Esophagus squamous epithelium (tissue), 4 donors: ENCODE measurements at regions not wholly inside any gene's neighbourhood (a gene's known extent, or its start where the extent isn't known, plus 50 kb on each side); places are given as distances from the start of the nearest gene placed in this dataset.

Experiments used
- POLR2A ChIP-seq, 4 donors: fragments of 450-650 bp; IDR thresholded peaks; one replicate each; pipeline ENCODE4 v1.6.1; 2017; ENCODE audit warnings: antibody characterized with exemption in 4 of 4, mild to moderate bottlenecking in 4 of 4, moderate library complexity in 3 of 4
- TF ChIP-seq, protein P1 (sequence below), 6 experiments: fragments of 450-650 bp in 4 of 6; fragments of 200-600 bp in 2 of 6; sonication (generic) in 2 of 6; IDR thresholded peaks; one replicate each; pipeline ENCODE4 v1.5.1; 2016 to 2019; ENCODE audit warnings: antibody characterized with exemption in 6 of 6, mild to moderate bottlenecking in 4 of 6, moderate library complexity in 4 of 6

- TF ChIP-seq, protein P1, sequence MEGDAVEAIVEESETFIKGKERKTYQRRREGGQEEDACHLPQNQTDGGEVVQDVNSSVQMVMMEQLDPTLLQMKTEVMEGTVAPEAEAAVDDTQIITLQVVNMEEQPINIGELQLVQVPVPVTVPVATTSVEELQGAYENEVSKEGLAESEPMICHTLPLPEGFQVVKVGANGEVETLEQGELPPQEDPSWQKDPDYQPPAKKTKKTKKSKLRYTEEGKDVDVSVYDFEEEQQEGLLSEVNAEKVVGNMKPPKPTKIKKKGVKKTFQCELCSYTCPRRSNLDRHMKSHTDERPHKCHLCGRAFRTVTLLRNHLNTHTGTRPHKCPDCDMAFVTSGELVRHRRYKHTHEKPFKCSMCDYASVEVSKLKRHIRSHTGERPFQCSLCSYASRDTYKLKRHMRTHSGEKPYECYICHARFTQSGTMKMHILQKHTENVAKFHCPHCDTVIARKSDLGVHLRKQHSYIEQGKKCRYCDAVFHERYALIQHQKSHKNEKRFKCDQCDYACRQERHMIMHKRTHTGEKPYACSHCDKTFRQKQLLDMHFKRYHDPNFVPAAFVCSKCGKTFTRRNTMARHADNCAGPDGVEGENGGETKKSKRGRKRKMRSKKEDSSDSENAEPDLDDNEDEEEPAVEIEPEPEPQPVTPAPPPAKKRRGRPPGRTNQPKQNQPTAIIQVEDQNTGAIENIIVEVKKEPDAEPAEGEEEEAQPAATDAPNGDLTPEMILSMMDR (IDR thresholded peaks at IDR 0.05): no peak
- no peak for TF ChIP-seq POLR2A (IDR thresholded peaks at IDR 0.05)
Measured at GRCh38 chr10:21441625-21442024, 83.9 kb downstream of the SKIDA1 start.
